ENCODE measurements at regions not wholly inside any gene's neighbourhood (a gene's known extent, or its start where the extent isn't known, plus 50 kb on each side); places are given as distances from the start of the nearest gene placed in this dataset.

- Histone ChIP-seq H3K27me3 (replicated peaks in 1 of 7) (no peaks in the 10 kb centered on the region), H3K4me1 (no peaks in the 10 kb centered on the region), H3K4me3 (no peak overlapping the region), H3K9me3 (peaks cover 0 to 48% (median 25%) of the 10 kb centered on the region in 8 donors), H3K27ac (no peak overlapping the region), H3K36me3 (no peaks in the 10 kb centered on the region)
- WGBS, 5 donors, result 43 to 91% (median 54%) methylated on average over 1 of the region's 1 CpG
- TF ChIP-seq POLR2AphosphoS5 (IDR thresholded peaks at IDR 0.05), result no peak
- TF ChIP-seq, protein P1, sequence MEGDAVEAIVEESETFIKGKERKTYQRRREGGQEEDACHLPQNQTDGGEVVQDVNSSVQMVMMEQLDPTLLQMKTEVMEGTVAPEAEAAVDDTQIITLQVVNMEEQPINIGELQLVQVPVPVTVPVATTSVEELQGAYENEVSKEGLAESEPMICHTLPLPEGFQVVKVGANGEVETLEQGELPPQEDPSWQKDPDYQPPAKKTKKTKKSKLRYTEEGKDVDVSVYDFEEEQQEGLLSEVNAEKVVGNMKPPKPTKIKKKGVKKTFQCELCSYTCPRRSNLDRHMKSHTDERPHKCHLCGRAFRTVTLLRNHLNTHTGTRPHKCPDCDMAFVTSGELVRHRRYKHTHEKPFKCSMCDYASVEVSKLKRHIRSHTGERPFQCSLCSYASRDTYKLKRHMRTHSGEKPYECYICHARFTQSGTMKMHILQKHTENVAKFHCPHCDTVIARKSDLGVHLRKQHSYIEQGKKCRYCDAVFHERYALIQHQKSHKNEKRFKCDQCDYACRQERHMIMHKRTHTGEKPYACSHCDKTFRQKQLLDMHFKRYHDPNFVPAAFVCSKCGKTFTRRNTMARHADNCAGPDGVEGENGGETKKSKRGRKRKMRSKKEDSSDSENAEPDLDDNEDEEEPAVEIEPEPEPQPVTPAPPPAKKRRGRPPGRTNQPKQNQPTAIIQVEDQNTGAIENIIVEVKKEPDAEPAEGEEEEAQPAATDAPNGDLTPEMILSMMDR (IDR thresholded peaks at IDR 0.05 in 8 of 11, conservative IDR thresholded peaks at IDR 0.05 in 3 of 11), result no peak
- TF ChIP-seq POLR2A (IDR thresholded peaks at IDR 0.05), result no peak
- no peak for DNase-seq
- intact Hi-C loops (cut with DNase I; ENCODE audit: low total_unique reads), result no loop called here
Measured at GRCh38 chr4:188858696-188859095, 719.5 kb downstream of the TRIML1 start.

- DNase-seq, result no peak
- no peaks in the 10 kb centered on the region for H3K36me3 ChIP-seq
- no peaks in the 10 kb centered on the region for H3K4me1 ChIP-seq
- H3K27ac ChIP-seq, result no peak overlapping the region
- TF ChIP-seq POLR2A (IDR thresholded peaks at IDR 0.05), result no peak
- TF ChIP-seq, protein P1 (IDR thresholded peaks at IDR 0.05 in 8 of 11, conservative IDR thresholded peaks at IDR 0.05 in 3 of 11), result no peak
- no peak for TF ChIP-seq POLR2AphosphoS5 (IDR thresholded peaks at IDR 0.05)
- no peak overlapping the region for H3K4me3 ChIP-seq
- intact Hi-C loops (cut with DNase I; ENCODE audit: low total_unique reads), result no loop called here
- H3K27me3 ChIP-seq (replicated peaks in 1 of 7), result no peaks in the 10 kb centered on the region
- WGBS, 5 donors, result 45 to 59% (median 59%) methylated on average over 10 of the region's 10 CpGs
- H3K9me3 ChIP-seq, result peaks cover 0 to 37% (median 16%) of the 10 kb centered on the region in 8 donors
Measured at GRCh38 chr4:188864741-188865140, 725.5 kb downstream of the TRIML1 start.

- no peaks in the 10 kb centered on the region for H3K36me3 ChIP-seq
- intact Hi-C loops (cut with DNase I; ENCODE audit: low total_unique reads), result no loop called here
- 0 to 67% (median 31%) methylated on average over 1 of the region's 1 CpG; no CpG with 5 or more reads in 1 of the 5 donors for WGBS, 5 donors
Measured at GRCh38 chr4:188867796-188868195, 728.6 kb downstream of the TRIML1 start.

GRCh38 chr4:188869581-188869980, 730.3 kb downstream of the TRIML1 start:
- Histone ChIP-seq H3K36me3 (no peaks in the 10 kb centered on the region), H3K27ac (no peak overlapping the region), H3K9me3 (peaks cover 0 to 21% (median 2%) of the 10 kb centered on the region in 8 donors), H3K27me3 (replicated peaks in 1 of 7) (no peaks in the 10 kb centered on the region), H3K4me1 (no peaks in the 10 kb centered on the region), H3K4me3 (no peak overlapping the region)
- WGBS, 5 donors, result 83 to 92% (median 89%) methylated on average over 8 of the region's 8 CpGs
- TF ChIP-seq, protein P1 (IDR thresholded peaks at IDR 0.05 in 8 of 11, conservative IDR thresholded peaks at IDR 0.05 in 3 of 11), result no peak
- TF ChIP-seq POLR2A (IDR thresholded peaks at IDR 0.05) (no peak), POLR2AphosphoS5 (IDR thresholded peaks at IDR 0.05) (no peak)
- intact Hi-C loops (cut with DNase I; ENCODE audit: low total_unique reads), result no loop called here
- DNase-seq, result no peak

More at GRCh38 chr4:188867796-188868195, 728.6 kb downstream of the TRIML1 start:
- no peaks in the 10 kb centered on the region for H3K4me1 ChIP-seq
- no peaks in the 10 kb centered on the region for H3K27me3 ChIP-seq (replicated peaks in 1 of 7)
- TF ChIP-seq POLR2A (IDR thresholded peaks at IDR 0.05) (no peak), POLR2AphosphoS5 (IDR thresholded peaks at IDR 0.05) (no peak)
- TF ChIP-seq, protein P1 (IDR thresholded peaks at IDR 0.05 in 8 of 11, conservative IDR thresholded peaks at IDR 0.05 in 3 of 11), result no peak
- H3K4me3 ChIP-seq, result no peak overlapping the region
- H3K9me3 ChIP-seq, result peaks cover 0 to 21% (median under 1%) of the 10 kb centered on the region in 8 donors
- no peak for DNase-seq
- no peak overlapping the region for H3K27ac ChIP-seq

Data from spleen (tissue), 11 donors.